Esophagus (tissue), 2 donors: ENCODE measurements at regions not wholly inside any gene's neighbourhood (a gene's known extent, or its start where the extent isn't known, plus 50 kb on each side); places are given as distances from the start of the nearest gene placed in this dataset.
"Not testable (repeated sequence)": the region's sequence is repeated elsewhere in the genome, so short reads cannot be mapped to it uniquely, and the experiment has no call there.

Experiments
- H3K27ac ChIP-seq, 2 donors: one replicate each; pipeline ENCODE4 v1.5.1; 2013; ENCODE audit warnings: low read depth in 2 of 2, mild to moderate bottlenecking in 2 of 2, inconsistent platforms in 1 of 2, low read length in 1 of 2, moderate library complexity in 1 of 2
- H3K27me3 ChIP-seq, 2 donors: one replicate each; pipeline ENCODE4 v1.6.1; 2013; ENCODE audit warnings: low read length in 2 of 2, control low read depth in 1 of 2, mild to moderate bottlenecking in 1 of 2; ENCODE audit not compliant: insufficient read depth in 2 of 2, control insufficient read depth in 1 of 2
- H3K36me3 ChIP-seq, 2 donors: one replicate each; pipeline ENCODE4 v1.6.1; 2013; ENCODE audit warnings: low read length in 1 of 2; ENCODE audit not compliant: control insufficient read depth in 2 of 2, insufficient read depth in 2 of 2
- H3K4me1 ChIP-seq, 2 donors: one replicate each; pipeline ENCODE4 v1.6.1; 2013; ENCODE audit warnings: low read length in 1 of 2; ENCODE audit not compliant: control insufficient read depth in 2 of 2, insufficient read depth in 2 of 2
- H3K4me3 ChIP-seq, 2 donors: one replicate each; pipeline ENCODE4 v1.5.1; 2013; ENCODE audit warnings: low read length in 2 of 2, mild to moderate bottlenecking in 2 of 2, low read depth in 1 of 2, moderate library complexity in 1 of 2
- H3K9me3 ChIP-seq, 2 donors: one replicate each; pipeline ENCODE4 v1.6.1; 2013; ENCODE audit warnings: mild to moderate bottlenecking in 2 of 2, low read depth in 1 of 2, low read length in 1 of 2, moderate library complexity in 1 of 2; ENCODE audit not compliant: control insufficient read depth in 2 of 2, insufficient read depth in 1 of 2
- WGBS, 2 donors: extraction: QIAGEN DNeasy Blood & Tissue Kit; methylation state at CpG; one replicate each; pipeline ENCODE4 v1.1.7; 2013; 5-methylcytosine and 5-hydroxymethylcytosine counted together
- donor health status: healthy with polysubstance abuse.
- donor health status: Bipolar disorder and iron deficiency.

- H3K36me3 ChIP-seq, H3K4me1 ChIP-seq, H3K4me3 ChIP-seq, H3K9me3 ChIP-seq, H3K27ac ChIP-seq, H3K27me3 ChIP-seq: not testable (repeated sequence)
- 58 to 76% methylated on average over 2 of the region's 2 CpGs for WGBS, 2 donors
Measured at GRCh38 chr11:3583476-3583875, 58.3 kb downstream of the ART5 start.

DNA sequence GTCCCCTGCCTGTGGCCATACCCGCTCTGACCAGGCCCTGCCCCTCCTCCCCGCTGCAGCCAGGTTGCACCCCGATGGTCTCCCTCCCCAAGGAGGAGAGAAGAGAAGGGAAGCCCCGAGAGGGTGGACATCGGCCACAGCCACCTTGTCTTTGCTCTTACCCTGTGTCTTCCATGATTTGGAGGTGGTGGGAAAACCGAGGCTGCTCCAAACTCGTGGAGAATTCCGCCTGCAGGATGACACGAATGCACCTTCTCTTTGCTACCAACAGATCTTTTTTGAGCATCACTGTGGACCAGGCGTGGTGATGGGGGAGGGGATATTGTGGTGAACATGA lies 60.4 kb downstream of the ART5 start:
- not testable (repeated sequence) for H3K27me3 ChIP-seq, H3K4me1 ChIP-seq, H3K9me3 ChIP-seq, H3K27ac ChIP-seq, H3K4me3 ChIP-seq, H3K36me3 ChIP-seq
- 29 to 51% methylated on average over 6 to 10 of the region's 10 CpGs for WGBS, 2 donors

DNA sequence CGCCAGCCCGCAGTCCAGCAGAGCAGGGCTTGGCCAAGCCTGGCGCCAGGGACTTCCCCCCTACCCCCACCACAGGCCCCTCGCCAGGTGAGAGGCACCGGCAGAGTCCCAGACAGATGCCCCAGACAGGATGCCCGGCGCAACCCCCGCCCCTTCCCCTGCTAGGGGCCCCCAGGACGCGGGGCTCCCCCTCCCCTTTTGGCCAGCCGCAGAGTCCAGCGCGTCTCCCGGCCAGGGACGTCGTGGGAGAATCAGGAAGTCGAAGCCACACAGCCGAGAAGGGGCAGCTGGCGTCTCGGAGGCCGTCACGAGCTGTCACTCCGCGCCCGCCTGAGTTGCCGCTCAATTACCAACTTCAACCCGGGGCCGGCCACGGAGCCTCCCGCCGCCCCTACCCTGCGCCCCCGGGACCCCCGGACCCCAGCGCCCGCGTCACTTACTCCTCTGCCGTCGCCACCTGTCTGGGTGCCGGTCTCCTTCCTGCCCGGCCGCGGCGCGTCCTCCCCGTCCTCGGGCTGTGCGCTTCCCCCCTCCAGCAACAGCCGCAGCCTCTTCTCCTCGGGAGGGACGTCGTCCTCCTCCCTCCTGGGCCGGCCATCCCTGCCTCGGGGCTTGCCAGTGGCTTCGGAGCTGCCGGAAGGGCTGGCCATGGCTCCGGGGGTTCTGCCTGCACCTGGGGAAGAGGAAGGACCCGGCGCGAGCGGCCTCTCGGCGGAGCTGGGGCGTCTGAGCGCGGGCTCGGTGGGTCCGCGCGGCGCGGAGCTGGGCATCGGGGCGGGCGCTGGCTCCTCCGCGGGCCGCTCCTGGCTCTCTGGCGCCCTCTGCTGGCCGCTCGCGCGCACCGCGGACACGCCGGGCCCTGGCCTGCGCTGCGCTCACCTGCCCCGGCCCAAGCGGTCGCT lies 61.1 kb downstream of the ART5 start:
- WGBS, 2 donors, result 0 to 1% methylated on average over 42 to 89 of the region's 92 CpGs
- H3K9me3 ChIP-seq, H3K27ac ChIP-seq, H3K27me3 ChIP-seq, H3K36me3 ChIP-seq, H3K4me1 ChIP-seq: not testable (repeated sequence)
- peak overlapping the region; percentile 40 to 59 for H3K4me3 ChIP-seq

DNA sequence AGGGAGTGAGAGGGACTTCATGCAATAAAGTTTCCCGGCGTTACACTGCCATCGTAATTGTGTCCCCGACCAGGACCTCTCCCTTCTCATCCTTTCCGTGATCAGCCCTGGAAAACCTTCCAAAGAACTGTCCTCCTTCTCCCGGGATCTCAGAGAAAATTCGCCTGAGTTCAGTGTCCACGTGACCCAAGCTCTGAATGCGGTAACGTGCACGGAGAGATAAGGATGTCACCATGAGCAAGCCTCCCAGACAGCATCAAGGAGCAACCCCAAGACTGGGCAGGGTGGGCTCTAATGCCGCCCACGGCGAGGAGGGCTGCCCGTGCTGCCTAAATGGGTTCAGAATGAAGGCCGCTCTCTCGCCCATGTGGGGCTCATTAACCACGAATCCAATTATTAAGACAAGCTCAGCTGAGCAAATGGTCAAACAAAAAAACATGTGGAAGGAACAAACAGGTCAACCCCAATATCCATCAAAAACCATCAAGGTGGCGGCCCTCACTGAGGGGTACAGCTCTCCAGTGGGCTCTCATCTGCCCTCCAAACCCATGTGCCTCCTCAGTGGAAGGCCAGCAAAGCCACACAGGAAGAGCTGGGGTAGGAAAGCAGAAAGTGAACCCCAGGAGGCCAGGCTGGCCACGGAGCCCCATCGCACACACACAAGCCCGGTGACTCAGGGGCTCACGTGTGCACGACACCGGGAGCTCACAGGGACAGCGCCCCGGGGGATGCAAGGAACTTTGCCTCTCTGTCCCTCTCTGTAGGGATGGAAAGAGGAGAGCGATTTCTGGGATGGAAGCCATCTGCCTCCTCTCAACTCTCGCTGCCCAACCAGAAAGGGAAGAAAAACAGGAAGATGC lies 62.0 kb downstream of the ART5 start:
- 66 to 71% methylated on average over 25 of the region's 29 CpGs for WGBS, 2 donors
- not testable (repeated sequence) for H3K27ac ChIP-seq, H3K4me3 ChIP-seq

GRCh38 chr11:3576066-3576604 lies 65.7 kb downstream of the ART5 start:
- WGBS, 2 donors, result 59 to 61% methylated on average over 12 of the region's 12 CpGs
- not testable (repeated sequence) for H3K4me1 ChIP-seq, H3K27me3 ChIP-seq, H3K36me3 ChIP-seq, H3K4me3 ChIP-seq, H3K9me3 ChIP-seq, H3K27ac ChIP-seq

More for the DNA sequence above, 62.0 kb downstream of the ART5 start:
- not testable (repeated sequence) for H3K27me3 ChIP-seq, H3K36me3 ChIP-seq, H3K9me3 ChIP-seq, H3K4me1 ChIP-seq

GRCh38 chr11:3572976-3573647 lies 68.7 kb downstream of the ART5 start:
- not testable (repeated sequence) for H3K9me3 ChIP-seq, H3K27me3 ChIP-seq, H3K4me3 ChIP-seq, H3K4me1 ChIP-seq, H3K27ac ChIP-seq, H3K36me3 ChIP-seq
- WGBS, 2 donors, result 81 to 91% methylated on average over 7 of the region's 7 CpGs

DNA sequence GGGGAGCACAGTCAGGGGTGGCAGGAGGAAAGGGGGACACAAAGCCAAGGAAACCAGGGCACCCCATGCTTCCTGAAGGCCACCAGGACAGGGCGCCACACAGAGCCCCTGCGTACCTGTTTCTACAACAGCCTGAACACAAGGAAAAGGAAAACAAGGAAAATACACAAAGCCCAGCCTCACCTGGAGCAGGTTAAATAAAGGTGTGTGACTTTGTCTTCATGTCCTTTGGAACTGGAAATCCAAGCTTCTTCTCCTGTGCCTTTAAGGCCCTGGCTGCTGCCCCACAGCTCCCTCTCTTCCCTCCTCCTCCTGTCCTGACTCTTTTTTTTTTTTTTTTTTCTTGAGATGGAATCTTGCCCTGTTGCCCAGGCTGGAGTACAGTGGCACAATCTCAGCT lies 70.0 kb downstream of the ART5 start:
- not testable (repeated sequence) for H3K36me3 ChIP-seq, H3K4me1 ChIP-seq, H3K4me3 ChIP-seq, H3K27ac ChIP-seq, H3K27me3 ChIP-seq, H3K9me3 ChIP-seq
- 85 to 95% methylated on average over 2 of the region's 2 CpGs for WGBS, 2 donors

- not testable (repeated sequence) for H3K27ac ChIP-seq, H3K4me3 ChIP-seq, H3K27me3 ChIP-seq, H3K4me1 ChIP-seq, H3K9me3 ChIP-seq, H3K36me3 ChIP-seq
- WGBS, 2 donors, result 88 to 95% methylated on average over 2 to 3 of the region's 3 CpGs
Measured at GRCh38 chr11:3565838-3566237, 76.0 kb downstream of the ART5 start.

GRCh38 chr11:3564383-3564782 lies 77.4 kb downstream of the ART5 start:
- not testable (repeated sequence) for H3K4me1 ChIP-seq, H3K9me3 ChIP-seq, H3K36me3 ChIP-seq, H3K27ac ChIP-seq, H3K27me3 ChIP-seq, H3K4me3 ChIP-seq
- WGBS, 2 donors, result 0% methylated on average over 1 of the region's 1 CpG
